ENCODE measurements at regions not wholly inside any gene's neighbourhood (a gene's known extent, or its start where the extent isn't known, plus 50 kb on each side); places are given as distances from the start of the nearest gene placed in this dataset.

GRCh38 chr14:56962444-56963080, 152.3 kb upstream of the OTX2 start:
- TF ChIP-seq POLR2A (IDR thresholded peaks at IDR 0.05; ENCODE audit: low read length) (no peak), GATA1 (IDR thresholded peaks at IDR 0.05; ENCODE audit: low read depth, low read length) (no peak)
